Glutamatergic neuron (in vitro differentiated cells): ENCODE measurements at regions not wholly inside any gene's neighbourhood (a gene's known extent, or its start where the extent isn't known, plus 50 kb on each side); places are given as distances from the start of the nearest gene placed in this dataset.

Source experiments
- DNase-seq: peaks from one replicate; pipeline ENCODE4 v3.0.0; 2022
- H3K27ac Mint-ChIP-seq: one replicate; pipeline ENCODE4 v1.8.0; 2020; ENCODE audit warnings: mild to moderate bottlenecking, mixed read lengths, inconsistent platforms; ENCODE audit not compliant: unreplicated experiment
- H3K27me3 Mint-ChIP-seq: one replicate; pipeline ENCODE4 v1.8.0; 2020; ENCODE audit warnings: mild to moderate bottlenecking, moderate library complexity, mixed read lengths, inconsistent platforms; ENCODE audit not compliant: unreplicated experiment
- H3K36me3 Mint-ChIP-seq: one replicate; pipeline ENCODE4 v1.8.0; 2020; ENCODE audit warnings: mild to moderate bottlenecking, mixed read lengths, inconsistent platforms; ENCODE audit not compliant: unreplicated experiment
- H3K4me1 Mint-ChIP-seq: one replicate; pipeline ENCODE4 v1.8.0; 2020; ENCODE audit warnings: mild to moderate bottlenecking, low read depth, mixed read lengths, inconsistent platforms; ENCODE audit not compliant: unreplicated experiment
- H3K4me3 Mint-ChIP-seq: one replicate; pipeline ENCODE4 v1.8.0; 2020; ENCODE audit warnings: mild to moderate bottlenecking, mixed read lengths, inconsistent platforms; ENCODE audit not compliant: unreplicated experiment
- H3K9me3 Mint-ChIP-seq: one replicate; pipeline ENCODE4 v1.8.0; 2020; ENCODE audit warnings: mild to moderate bottlenecking, moderate library complexity, mixed read lengths, inconsistent platforms; ENCODE audit not compliant: unreplicated experiment
- CTCF ChIP-seq: fragments of 200-600 bp; sonication (generic); IDR thresholded peaks from one replicate; pipeline ENCODE4 v1.5.0; 2021; ENCODE audit not compliant: partially characterized antibody, unreplicated experiment

DNA sequence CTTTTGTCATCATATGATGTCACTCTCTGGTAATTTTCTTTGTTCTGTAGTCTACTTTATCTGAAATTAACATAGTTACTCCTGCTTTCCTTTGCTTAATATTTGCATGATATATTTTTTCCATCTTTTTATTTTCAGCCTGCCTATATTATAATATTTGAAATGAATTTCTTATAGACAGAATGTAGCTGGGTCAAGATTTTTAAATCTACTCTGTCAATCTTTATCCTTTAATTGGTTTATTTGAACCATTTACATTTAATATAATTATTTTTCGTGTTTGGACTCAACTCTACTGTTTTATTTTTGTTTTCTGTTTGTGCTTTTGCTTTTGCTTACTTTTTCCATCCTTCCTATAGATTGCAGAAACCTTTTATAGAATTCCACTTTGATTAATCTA lies 118.0 kb downstream of the FOXD1 start:
- no peak for DNase-seq
- no peak overlapping the region for H3K4me3 Mint-ChIP-seq
- H3K27me3 Mint-ChIP-seq, result no peaks in the 10 kb centered on the region
- H3K27ac Mint-ChIP-seq, result no peak overlapping the region
- no peak for TF ChIP-seq CTCF
- H3K4me1 Mint-ChIP-seq, result no peaks in the 10 kb centered on the region
- H3K9me3 Mint-ChIP-seq, result peaks cover 2% of the 10 kb centered on the region
- H3K36me3 Mint-ChIP-seq, result no peaks in the 10 kb centered on the region

GRCh38 chr5:73328640-73329039 lies 119.9 kb downstream of the FOXD1 start:
- no peak for DNase-seq
- TF ChIP-seq CTCF, result no peak
- no peak overlapping the region for H3K27ac Mint-ChIP-seq
- H3K36me3 Mint-ChIP-seq, result no peaks in the 10 kb centered on the region
- H3K27me3 Mint-ChIP-seq, result no peaks in the 10 kb centered on the region
- peaks cover 2% of the 10 kb centered on the region for H3K9me3 Mint-ChIP-seq
- H3K4me1 Mint-ChIP-seq, result no peaks in the 10 kb centered on the region
- H3K4me3 Mint-ChIP-seq, result no peak overlapping the region

GRCh38 chr5:73327908-73328455 lies 120.6 kb downstream of the FOXD1 start:
- TF ChIP-seq CTCF, result no peak
- no peak overlapping the region for H3K27ac Mint-ChIP-seq
- peaks cover 2% of the 10 kb centered on the region for H3K9me3 Mint-ChIP-seq
- H3K4me1 Mint-ChIP-seq, result no peaks in the 10 kb centered on the region
- H3K4me3 Mint-ChIP-seq, result no peak overlapping the region
- no peak for DNase-seq
- no peaks in the 10 kb centered on the region for H3K27me3 Mint-ChIP-seq
- H3K36me3 Mint-ChIP-seq, result no peaks in the 10 kb centered on the region

- TF ChIP-seq CTCF, result no peak
- H3K4me1 Mint-ChIP-seq, result no peaks in the 10 kb centered on the region
- peaks cover 1% of the 10 kb centered on the region for H3K9me3 Mint-ChIP-seq
- no peak overlapping the region for H3K4me3 Mint-ChIP-seq
- no peaks in the 10 kb centered on the region for H3K27me3 Mint-ChIP-seq
- H3K36me3 Mint-ChIP-seq, result no peaks in the 10 kb centered on the region
- DNase-seq, result no peak
- no peak overlapping the region for H3K27ac Mint-ChIP-seq
These were observed 123.0 kb downstream of the FOXD1 start for GRCh38 chr5:73325546-73325945.

DNA sequence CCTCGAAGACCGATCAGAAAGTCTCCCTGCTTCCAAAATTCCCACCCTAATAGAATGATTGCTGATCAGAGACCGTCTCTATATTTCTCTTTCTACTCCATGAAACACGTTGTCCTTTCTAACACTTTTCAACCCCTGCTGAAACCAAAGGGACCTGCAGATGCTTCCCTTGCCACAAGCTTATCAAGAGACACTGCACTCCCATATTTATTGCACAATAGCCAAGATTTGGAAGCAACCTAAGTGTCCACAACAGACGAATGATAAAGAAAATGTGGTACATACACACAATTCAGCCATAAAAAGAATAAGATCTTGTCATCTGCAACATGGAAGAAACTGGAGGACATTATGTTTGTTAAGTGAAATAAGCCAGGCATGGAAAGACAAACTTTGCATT lies 125.1 kb downstream of the FOXD1 start:
- Mint-ChIP-seq H3K4me3 (no peak overlapping the region), H3K27me3 (no peaks in the 10 kb centered on the region), H3K36me3 (no peaks in the 10 kb centered on the region), H3K9me3 (no peaks in the 10 kb centered on the region), H3K27ac (no peak overlapping the region), H3K4me1 (no peaks in the 10 kb centered on the region)
- TF ChIP-seq CTCF, result no peak
- no peak for DNase-seq
